Activated CD8-positive, alpha-beta T cell treated with anti-CD3 and anti-CD28 coated beads for 36 hours (primary cell): ENCODE measurements at regions not wholly inside any gene's neighbourhood (a gene's known extent, or its start where the extent isn't known, plus 50 kb on each side); places are given as distances from the start of the nearest gene placed in this dataset.
"Not testable (repeated sequence)": the region's sequence is repeated elsewhere in the genome, so short reads cannot be mapped to it uniquely, and the experiment has no call there.

ENCODE experiments used
- ATAC-seq: fragments of 200-7000 bp; cut with Tn5 transposase; one replicate; pipeline ENCODE4 v1.10.0; 2021; ENCODE audit warnings: mild to moderate bottlenecking, moderate library complexity
- CTCF ChIA-PET: fragments of 350-600 bp; sonication (Branson Sonifier 250); formaldehyde crosslinking; loops from one replicate; lab custom pipeline; 2021; ENCODE audit warnings: antibody characterized with exemption; lab: Charles Lee
- POLR2A ChIA-PET: fragments of 350-600 bp; sonication (Branson Sonifier 250); formaldehyde crosslinking; loops from one replicate; lab custom pipeline; 2021; ENCODE audit warnings: antibody characterized with exemption; lab: Charles Lee
- DNase-seq: peaks from one replicate; pipeline ENCODE4 v3.0.0-alpha.2; 2020
- H3K27ac Mint-ChIP-seq: one replicate; pipeline ENCODE4 v1.8.0; 2021; ENCODE audit warnings: mild to moderate bottlenecking, mixed read lengths
- H3K27me3 Mint-ChIP-seq: one replicate; pipeline ENCODE4 v1.8.0; 2021; ENCODE audit warnings: mixed read lengths
- H3K36me3 Mint-ChIP-seq: one replicate; pipeline ENCODE4 v1.8.0; 2021; ENCODE audit warnings: low read depth, mixed read lengths
- H3K4me1 Mint-ChIP-seq: one replicate; pipeline ENCODE4 v1.8.0; 2021; ENCODE audit warnings: low read depth, mixed read lengths
- H3K4me3 Mint-ChIP-seq: one replicate; pipeline ENCODE4 v1.8.0; 2021; ENCODE audit warnings: mild to moderate bottlenecking, moderate library complexity, mixed read lengths
- H3K9me3 Mint-ChIP-seq: one replicate; pipeline ENCODE4 v1.8.0; 2021; ENCODE audit warnings: mixed read lengths
- CTCF ChIP-seq: fragments of 200-600 bp; IDR thresholded peaks from one replicate; pipeline ENCODE4 v1.8.0; 2022; ENCODE audit warnings: antibody characterized with exemption, mild to moderate bottlenecking
- intact Hi-C: fragments of 100-400 bp; cut with micrococcal nuclease; formaldehyde crosslinking; loops from one replicate; pipeline ENCODE4 v1.10.0; 2022

- no peak overlapping the region for H3K27ac Mint-ChIP-seq
- POLR2A ChIA-PET: no interaction called here
- CTCF ChIA-PET: no interaction called here
- no peaks in the 10 kb centered on the region for H3K27me3 Mint-ChIP-seq
- H3K9me3 Mint-ChIP-seq: no peaks in the 10 kb centered on the region
- no peak for TF ChIP-seq CTCF
- no peaks in the 10 kb centered on the region for H3K36me3 Mint-ChIP-seq
- no peaks in the 10 kb centered on the region for H3K4me1 Mint-ChIP-seq
- ATAC-seq: no peak
- intact Hi-C loops: no loop called here
- DNase-seq: no peak
- H3K4me3 Mint-ChIP-seq: no peak overlapping the region
Observed at GRCh38 chr12:90809940-90810339, 145.0 kb downstream of the CCER1 start.

- no peaks in the 10 kb centered on the region for H3K9me3 Mint-ChIP-seq
- no peak overlapping the region for H3K27ac Mint-ChIP-seq
- no peak overlapping the region for H3K4me3 Mint-ChIP-seq
- intact Hi-C loops: no loop called here
- DNase-seq: no peak
- POLR2A ChIA-PET: no interaction called here
- no peaks in the 10 kb centered on the region for H3K27me3 Mint-ChIP-seq
- CTCF ChIA-PET: no interaction called here
- no peaks in the 10 kb centered on the region for H3K4me1 Mint-ChIP-seq
- no peak for TF ChIP-seq CTCF
- no peak for ATAC-seq
- no peaks in the 10 kb centered on the region for H3K36me3 Mint-ChIP-seq
Observed at GRCh38 chr12:90808568-90808967, 146.4 kb downstream of the CCER1 start.

DNA sequence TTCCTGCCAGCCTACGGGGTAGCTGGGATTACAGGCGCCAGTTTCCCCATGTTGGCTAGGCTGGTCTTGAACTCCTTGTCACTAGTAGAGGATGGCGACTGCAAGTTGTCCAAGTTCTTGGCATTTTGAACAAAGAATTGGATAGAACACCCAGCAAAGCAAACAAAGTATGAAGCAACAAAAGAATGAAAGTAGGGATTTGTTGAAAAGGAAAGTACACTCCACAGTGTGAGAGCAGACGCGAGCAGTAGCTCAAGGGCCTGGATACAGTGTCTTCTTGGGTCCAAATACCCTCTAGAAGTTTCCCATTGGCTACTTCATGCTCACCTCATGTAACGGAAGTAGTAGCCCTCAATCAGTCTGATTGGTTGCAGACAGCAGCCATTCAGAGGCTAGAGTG, 152.2 kb downstream of the CCER1 start:
- CTCF ChIA-PET: no interaction called here
- no peaks in the 10 kb centered on the region for H3K36me3 Mint-ChIP-seq
- H3K4me3 Mint-ChIP-seq: no peak overlapping the region
- intact Hi-C loops: no loop called here
- ATAC-seq: no peak
- no peak for TF ChIP-seq CTCF
- H3K27ac Mint-ChIP-seq: no peak overlapping the region
- POLR2A ChIA-PET: no interaction called here
- H3K9me3 Mint-ChIP-seq: no peaks in the 10 kb centered on the region
- no peaks in the 10 kb centered on the region for H3K27me3 Mint-ChIP-seq
- no peak for DNase-seq
- no peaks in the 10 kb centered on the region for H3K4me1 Mint-ChIP-seq

DNA sequence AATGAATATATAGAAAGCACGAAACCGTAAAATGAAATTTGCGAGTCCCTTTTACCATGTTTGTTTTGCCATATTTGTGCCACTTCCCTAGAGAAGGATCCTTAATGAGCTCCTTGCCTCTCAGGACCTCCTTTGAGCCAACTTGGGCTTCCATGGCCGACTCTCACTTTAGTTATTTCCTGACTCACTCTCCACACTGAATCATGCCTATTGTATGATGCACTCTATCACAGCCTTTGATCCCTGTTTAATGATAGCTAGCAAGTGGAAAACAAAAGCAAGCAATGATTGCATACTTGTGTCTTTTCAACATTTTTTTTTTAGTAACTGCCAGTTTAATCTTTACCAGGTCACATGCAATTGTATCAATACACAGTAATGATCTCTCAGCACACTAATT, 153.2 kb downstream of the CCER1 start:
- ATAC-seq (no peak), DNase-seq (no peak)
- intact Hi-C loops: no loop called here
- no peaks in the 10 kb centered on the region for H3K4me1 Mint-ChIP-seq
- CTCF ChIA-PET: no interaction called here
- H3K27ac Mint-ChIP-seq: no peak overlapping the region
- H3K4me3 Mint-ChIP-seq: no peak overlapping the region
- POLR2A ChIA-PET: no interaction called here
- no peak for TF ChIP-seq CTCF
- no peaks in the 10 kb centered on the region for H3K9me3 Mint-ChIP-seq
- H3K27me3 Mint-ChIP-seq: no peaks in the 10 kb centered on the region
- H3K36me3 Mint-ChIP-seq: no peaks in the 10 kb centered on the region

- H3K36me3 Mint-ChIP-seq: no peaks in the 10 kb centered on the region
- H3K4me1 Mint-ChIP-seq: no peaks in the 10 kb centered on the region
- no peaks in the 10 kb centered on the region for H3K9me3 Mint-ChIP-seq
- DNase-seq (no peak), ATAC-seq (no peak)
- CTCF ChIA-PET: no interaction called here
- POLR2A ChIA-PET: no interaction called here
- no peak overlapping the region for H3K27ac Mint-ChIP-seq
- H3K27me3 Mint-ChIP-seq: no peaks in the 10 kb centered on the region
- no peak overlapping the region for H3K4me3 Mint-ChIP-seq
- intact Hi-C loops: no loop called here
- no peak for TF ChIP-seq CTCF
Observed at GRCh38 chr12:90794212-90794611, 160.8 kb downstream of the CCER1 start.

GRCh38 chr12:90792718-90793117, 162.3 kb downstream of the CCER1 start:
- POLR2A ChIA-PET, H3K9me3 Mint-ChIP-seq, intact Hi-C loops, DNase-seq, H3K4me3 Mint-ChIP-seq, ATAC-seq, H3K27me3 Mint-ChIP-seq, H3K4me1 Mint-ChIP-seq, H3K27ac Mint-ChIP-seq, CTCF ChIA-PET, H3K36me3 Mint-ChIP-seq: not testable (repeated sequence)
